HEK293 (cell line): ENCODE measurements at regions not wholly inside any gene's neighbourhood (a gene's known extent, or its start where the extent isn't known, plus 50 kb on each side); places are given as distances from the start of the nearest gene placed in this dataset.

Source experiments
- CTCF ChIP-seq: fragments of 450-650 bp; formaldehyde crosslinking; IDR thresholded peaks from 2 replicates; pipeline ENCODE4 v1.5.1; 2016; ENCODE audit warnings: missing biosample characterization, missing genetic modification characterization
- HOXA7 ChIP-seq: sonication (generic); formaldehyde crosslinking; IDR thresholded peaks from 2 replicates; pipeline ENCODE4 v1.8.1; 2022; ENCODE audit warnings: missing genetic modification reagents, borderline replicate concordance
- REPIN1 ChIP-seq: fragments of 450-650 bp; formaldehyde crosslinking; IDR thresholded peaks from 2 replicates; pipeline ENCODE4 v1.5.1; 2017; ENCODE audit warnings: missing biosample characterization, missing genetic modification characterization, low read depth
- ZNF560 ChIP-seq: fragments of 450-650 bp; formaldehyde crosslinking; IDR thresholded peaks from 2 replicates; pipeline ENCODE4 v1.5.1; 2017; ENCODE audit warnings: missing biosample characterization, missing genetic modification characterization, borderline replicate concordance
- ZNF626 ChIP-seq: fragments of 450-650 bp; sonication (Bioruptor Pico); formaldehyde crosslinking; IDR thresholded peaks from 2 replicates; pipeline ENCODE4 v1.5.1; 2018; ENCODE audit warnings: missing biosample characterization, missing genetic modification characterization, inconsistent platforms

- TF ChIP-seq REPIN1 (tag by site-specific recombination) (no peak), ZNF626 (tag by site-specific recombination) (no peak), HOXA7 (CRISPR knock-in tag) (no peak), CTCF (tag by site-specific recombination) (no peak), ZNF560 (tag by site-specific recombination) (no peak)
Measured at GRCh38 chr12:97994746-97995484, 520.5 kb upstream of the TMPO start.
